Subcutaneous abdominal adipose tissue (tissue), 5 donors: ENCODE measurements at regions not wholly inside any gene's neighbourhood (a gene's known extent, or its start where the extent isn't known, plus 50 kb on each side); places are given as distances from the start of the nearest gene placed in this dataset.

Experiments used
- H3K27ac ChIP-seq: one replicate; pipeline ENCODE4 v1.7.0; 2013; ENCODE audit warnings: low read depth, mild to moderate bottlenecking, inconsistent platforms, low read length, moderate library complexity
- H3K27me3 ChIP-seq, 5 donors: one replicate each; pipeline ENCODE4 v1.7.0; 2013; ENCODE audit warnings: low read length in 5 of 5, inconsistent platforms in 1 of 5; ENCODE audit not compliant: control insufficient read depth in 5 of 5, insufficient read depth in 4 of 5
- H3K36me3 ChIP-seq, 5 donors: one replicate each; pipeline ENCODE4 v1.7.0; 2013; ENCODE audit warnings: low read length in 5 of 5; ENCODE audit not compliant: control insufficient read depth in 5 of 5, insufficient read depth in 5 of 5
- H3K4me1 ChIP-seq, 5 donors: one replicate each; pipeline ENCODE4 v1.7.0; 2013; ENCODE audit warnings: low read length in 5 of 5, mild to moderate bottlenecking in 3 of 5, moderate library complexity in 1 of 5; ENCODE audit not compliant: control insufficient read depth in 5 of 5, insufficient read depth in 5 of 5
- H3K4me3 ChIP-seq, 5 donors: one replicate each; pipeline ENCODE4 v1.7.0; 2013; ENCODE audit warnings: low read length in 5 of 5, low read depth in 1 of 5
- H3K9ac ChIP-seq, 5 donors: one replicate each; pipeline ENCODE4 v1.7.0; 2013; ENCODE audit warnings: low read length in 5 of 5, mild to moderate bottlenecking in 4 of 5, moderate library complexity in 3 of 5
- H3K9me3 ChIP-seq, 5 donors: one replicate each; pipeline ENCODE4 v1.7.0; 2013; ENCODE audit warnings: low read length in 5 of 5; ENCODE audit not compliant: control insufficient read depth in 5 of 5
- donor health status: healthy.
- donor health status: healthy.
- donor health status: healthy.
- donor health status: healthy.
- donor health status: healthy.

GRCh38 chr5:2219149-2219776 lies 336.5 kb upstream of the IRX4 start:
- Histone ChIP-seq H3K9me3 (no peaks in the 10 kb centered on the region), H3K4me1 (no peaks in the 10 kb centered on the region), H3K27me3 (peaks cover 0 to 8% (median 3%) of the 10 kb centered on the region in 5 donors)

GRCh38 chr5:2217219-2217618 lies 334.5 kb upstream of the IRX4 start:
- no peaks in the 10 kb centered on the region for H3K36me3 ChIP-seq
- H3K27ac ChIP-seq = no peak overlapping the region
- no peaks in the 10 kb centered on the region for H3K4me1 ChIP-seq
- H3K27me3 ChIP-seq = peaks cover 0 to 11% (median 5%) of the 10 kb centered on the region in 5 donors
- H3K9me3 ChIP-seq = no peaks in the 10 kb centered on the region
- no peak overlapping the region for H3K4me3 ChIP-seq
- H3K9ac ChIP-seq = no peak overlapping the region

More at GRCh38 chr5:2219149-2219776, 336.5 kb upstream of the IRX4 start:
- Histone ChIP-seq H3K27ac (no peak overlapping the region), H3K9ac (no peak overlapping the region), H3K4me3 (no peak overlapping the region), H3K36me3 (no peaks in the 10 kb centered on the region)

- H3K9me3 ChIP-seq = no peaks in the 10 kb centered on the region
- no peak overlapping the region for H3K9ac ChIP-seq
- peaks cover 0 to 7% (median 5%) of the 10 kb centered on the region in 5 donors for H3K27me3 ChIP-seq
- H3K4me3 ChIP-seq = no peak overlapping the region
- no peak overlapping the region for H3K27ac ChIP-seq
- no peaks in the 10 kb centered on the region for H3K4me1 ChIP-seq
- no peaks in the 10 kb centered on the region for H3K36me3 ChIP-seq
These were observed 332.3 kb upstream of the IRX4 start for GRCh38 chr5:2214910-2215590.

GRCh38 chr5:2213121-2213730 lies 330.5 kb upstream of the IRX4 start:
- peaks cover 0 to 9% (median 5%) of the 10 kb centered on the region in 5 donors for H3K27me3 ChIP-seq
- H3K27ac ChIP-seq = no peak overlapping the region
- H3K4me3 ChIP-seq = no peak overlapping the region
- H3K9me3 ChIP-seq = no peaks in the 10 kb centered on the region
- no peaks in the 10 kb centered on the region for H3K4me1 ChIP-seq
- H3K36me3 ChIP-seq = no peaks in the 10 kb centered on the region
- H3K9ac ChIP-seq = no peak overlapping the region

- Histone ChIP-seq H3K4me3 (no peak overlapping the region), H3K4me1 (no peaks in the 10 kb centered on the region), H3K27me3 (peaks cover 6 to 9% (median 7%) of the 10 kb centered on the region in 5 donors), H3K36me3 (no peaks in the 10 kb centered on the region), H3K9ac (no peak overlapping the region), H3K27ac (no peak overlapping the region), H3K9me3 (no peaks in the 10 kb centered on the region)
These were observed 329.8 kb upstream of the IRX4 start for GRCh38 chr5:2212481-2212880.

GRCh38 chr5:2208239-2208544 lies 325.5 kb upstream of the IRX4 start:
- Histone ChIP-seq H3K4me1 (no peaks in the 10 kb centered on the region), H3K27ac (no peak overlapping the region), H3K36me3 (no peaks in the 10 kb centered on the region), H3K9ac (no peak overlapping the region), H3K27me3 (peaks cover 4 to 9% (median 6%) of the 10 kb centered on the region in 5 donors), H3K9me3 (no peaks in the 10 kb centered on the region), H3K4me3 (no peak overlapping the region)

GRCh38 chr5:2207416-2208238 lies 324.9 kb upstream of the IRX4 start:
- Histone ChIP-seq H3K9ac (no peak overlapping the region), H3K27ac (no peak overlapping the region), H3K4me3 (no peak overlapping the region), H3K36me3 (no peaks in the 10 kb centered on the region), H3K4me1 (no peaks in the 10 kb centered on the region), H3K9me3 (no peaks in the 10 kb centered on the region), H3K27me3 (peaks cover 3 to 7% (median 5%) of the 10 kb centered on the region in 5 donors)

GRCh38 chr5:2207109-2207399 lies 324.3 kb upstream of the IRX4 start:
- H3K36me3 ChIP-seq = no peaks in the 10 kb centered on the region
- H3K27ac ChIP-seq = no peak overlapping the region
- no peak overlapping the region for H3K9ac ChIP-seq
- H3K4me3 ChIP-seq = no peak overlapping the region
- H3K4me1 ChIP-seq = no peaks in the 10 kb centered on the region
- no peaks in the 10 kb centered on the region for H3K9me3 ChIP-seq
- peaks cover 0 to 7% (median 5%) of the 10 kb centered on the region in 5 donors for H3K27me3 ChIP-seq

- Histone ChIP-seq H3K9me3 (no peaks in the 10 kb centered on the region), H3K4me1 (no peaks in the 10 kb centered on the region), H3K4me3 (no peak overlapping the region), H3K9ac (no peak overlapping the region), H3K36me3 (no peaks in the 10 kb centered on the region), H3K27me3 (peaks cover 0 to 7% (median 5%) of the 10 kb centered on the region in 5 donors), H3K27ac (no peak overlapping the region)
These were observed 323.8 kb upstream of the IRX4 start for GRCh38 chr5:2206293-2207108.
